NCI-H1105 (cell line): ENCODE measurements at regions not wholly inside any gene's neighbourhood (a gene's known extent, or its start where the extent isn't known, plus 50 kb on each side); places are given as distances from the start of the nearest gene placed in this dataset.

ENCODE experiments used
- DNase-seq: peaks from one replicate; lab custom pipeline; 2025; lab: John Stamatoyannopoulos, UW

DNA sequence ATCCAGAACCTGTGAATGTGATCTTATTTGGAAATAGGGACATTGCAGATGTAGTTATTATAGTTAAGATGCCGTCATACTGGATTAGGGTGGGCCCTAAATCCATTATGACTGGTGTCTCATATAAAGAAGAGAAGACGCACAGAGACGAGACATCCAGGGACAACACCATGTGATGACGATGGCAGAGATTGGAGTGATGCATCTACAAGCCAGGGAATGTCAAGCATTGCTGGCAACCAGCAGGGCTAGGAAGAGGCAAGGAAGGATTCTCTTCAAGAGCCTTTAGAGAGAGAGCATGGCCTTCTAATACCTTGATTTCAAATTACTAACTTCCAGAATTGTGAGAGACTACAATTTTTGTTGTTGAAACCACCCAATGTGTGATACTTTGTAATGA, 345.8 kb downstream of the PTEN start:
- DNase-seq, result no peak

DNA sequence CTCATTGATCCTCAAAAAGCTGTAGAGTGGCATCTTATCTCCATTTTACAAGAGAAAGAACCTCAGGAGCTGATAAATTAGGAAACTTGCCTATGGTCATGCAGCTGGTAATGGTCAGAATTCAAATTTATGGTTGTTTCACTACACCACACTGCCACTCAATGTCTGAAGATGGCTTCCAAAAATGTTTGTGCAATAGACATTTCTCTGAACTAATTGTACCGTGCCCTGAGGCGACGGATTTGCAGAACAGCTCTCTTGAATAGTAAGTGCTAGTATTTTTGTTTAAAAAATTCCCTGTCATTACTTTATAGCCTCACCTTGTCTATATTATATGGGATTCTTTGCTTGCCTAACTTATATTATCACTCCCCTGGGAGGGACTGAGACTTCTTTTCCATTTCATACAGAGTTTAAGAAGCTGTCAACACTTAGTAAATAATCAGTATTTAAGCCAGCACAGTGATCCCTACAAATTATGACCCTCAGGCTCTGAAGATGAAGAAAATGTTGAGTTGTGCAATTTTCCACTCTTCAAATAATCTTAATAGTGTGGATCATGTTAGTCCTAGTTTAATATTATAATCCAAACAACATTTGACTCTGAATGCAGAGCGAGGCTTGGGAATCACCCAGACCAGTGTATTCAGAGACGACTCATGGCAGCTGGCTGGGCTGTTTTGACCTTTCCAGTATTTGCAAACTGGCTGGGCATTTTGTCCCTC, 346.6 kb downstream of the PTEN start:
- no peak for DNase-seq

DNA sequence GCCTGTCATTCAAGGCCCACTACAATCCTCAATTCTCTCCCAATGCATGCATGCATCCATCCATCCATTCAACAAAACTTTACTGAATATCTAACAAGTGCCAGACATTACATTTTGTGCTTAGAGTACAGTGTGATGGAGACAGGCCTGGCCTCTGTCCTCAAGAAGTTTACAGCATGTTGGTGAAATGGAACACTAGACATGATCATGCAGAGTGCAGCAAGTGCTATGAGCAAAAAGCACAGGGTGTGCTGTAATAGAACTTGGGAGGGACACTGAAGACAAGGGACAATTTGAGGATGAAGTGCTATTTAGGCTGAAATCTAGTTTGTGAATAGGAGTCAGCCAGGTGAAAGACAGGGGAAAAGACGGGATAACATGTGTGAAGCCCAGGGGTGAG, 347.8 kb downstream of the PTEN start:
- no peak for DNase-seq

GRCh38 chr10:88212069-88212468, 348.6 kb downstream of the PTEN start:
- DNase-seq, result no peak

GRCh38 chr10:88213065-88213605, 349.7 kb downstream of the PTEN start:
- DNase-seq, result no peak

DNA sequence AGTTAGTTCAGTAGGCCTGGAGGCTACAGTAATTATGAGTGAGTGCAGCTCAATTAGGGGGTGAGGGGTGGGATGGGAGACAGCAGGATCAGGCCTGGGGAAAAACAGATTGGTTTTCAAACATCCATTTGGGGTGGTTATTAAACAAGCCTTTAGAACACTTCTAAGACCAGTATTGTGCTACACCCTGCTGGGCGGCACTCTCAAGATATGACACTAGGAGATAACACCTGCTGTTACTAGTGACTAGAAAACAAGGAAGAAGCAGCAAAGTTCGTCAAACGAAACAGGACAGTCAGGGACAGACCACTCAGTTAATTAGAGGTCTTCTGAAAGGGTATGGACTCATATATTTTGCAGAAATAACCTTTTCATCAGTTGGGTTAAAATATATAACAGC, 353.6 kb downstream of the PTEN start:
- no peak for DNase-seq

GRCh38 chr10:88218362-88218761, 354.9 kb downstream of the PTEN start:
- no peak for DNase-seq

DNA sequence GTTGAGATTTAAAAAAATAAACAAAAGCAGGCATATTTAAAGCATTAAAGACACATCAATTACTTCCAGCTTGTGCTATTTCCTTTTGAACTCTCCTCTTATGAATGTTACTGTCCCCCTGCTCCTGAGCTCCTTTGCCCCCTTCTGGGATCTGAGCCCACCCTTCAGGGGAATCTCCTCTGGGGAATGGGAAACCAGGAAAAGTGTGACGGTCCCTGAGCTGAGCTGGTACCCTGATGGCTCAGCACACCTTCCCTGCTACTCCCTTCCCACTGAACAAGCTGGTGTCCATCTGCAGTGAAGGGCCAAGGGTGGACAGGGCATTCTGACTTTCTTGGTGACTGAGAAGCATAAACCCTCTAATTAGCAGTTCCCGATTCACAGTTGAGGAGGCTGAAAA, 356.3 kb downstream of the PTEN start:
- DNase-seq, result no peak

- DNase-seq, result no peak
These were observed 357.9 kb downstream of the PTEN start for GRCh38 chr10:88221010-88221973.

DNA sequence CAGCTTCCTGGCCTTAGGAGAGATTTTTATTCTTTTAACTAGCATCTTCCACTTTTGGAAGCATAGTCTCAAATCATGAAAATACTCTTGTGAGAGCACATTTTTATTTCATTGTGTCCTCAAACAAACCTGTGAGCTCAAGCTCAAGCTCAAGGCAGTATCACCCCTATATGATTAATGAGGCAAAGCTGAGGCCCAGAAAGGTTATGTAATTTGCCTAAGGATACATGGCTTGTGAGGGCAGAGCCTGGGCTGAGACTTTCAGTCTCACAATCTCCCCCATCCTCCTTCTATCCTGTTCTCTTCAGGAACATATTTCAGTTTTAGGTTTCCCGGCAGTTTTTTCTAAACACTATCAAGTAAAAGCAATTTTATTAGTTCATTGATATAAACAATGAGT, 359.5 kb downstream of the PTEN start:
- no peak for DNase-seq
